ENCODE measurements at regions not wholly inside any gene's neighbourhood (a gene's known extent, or its start where the extent isn't known, plus 50 kb on each side); places are given as distances from the start of the nearest gene placed in this dataset.

- TF ChIP-seq CTCF (IDR thresholded peaks at IDR 0.05; ENCODE audit: insufficient read depth, low read depth, low read length, missing control alignments): no peak
- no peak overlapping the region for H3K4me3 ChIP-seq (ENCODE audit: low read length)
- no peak for DNase-seq (ENCODE audit: low read depth)
Measured at GRCh38 chr13:42715909-42716308, 65.5 kb upstream of the FAM216B start.

GRCh38 chr13:42717176-42717575, 64.2 kb upstream of the FAM216B start:
- no peak for TF ChIP-seq CTCF (IDR thresholded peaks at IDR 0.05; ENCODE audit: insufficient read depth, low read depth, low read length, missing control alignments)
- H3K4me3 ChIP-seq (ENCODE audit: low read length): no peak overlapping the region
- no peak for DNase-seq (ENCODE audit: low read depth)

GRCh38 chr13:42720113-42720857, 61.1 kb upstream of the FAM216B start:
- no peak overlapping the region for H3K4me3 ChIP-seq (ENCODE audit: low read length)
- no peak for TF ChIP-seq CTCF (IDR thresholded peaks at IDR 0.05; ENCODE audit: insufficient read depth, low read depth, low read length, missing control alignments)
- DNase-seq (ENCODE audit: low read depth): peak; percentile 98

GRCh38 chr13:42720858-42721219, 60.5 kb upstream of the FAM216B start:
- H3K4me3 ChIP-seq (ENCODE audit: low read length): no peak overlapping the region
- DNase-seq (ENCODE audit: low read depth): no peak
- no peak for TF ChIP-seq CTCF (IDR thresholded peaks at IDR 0.05; ENCODE audit: insufficient read depth, low read depth, low read length, missing control alignments)

GRCh38 chr13:42722883-42723539, 58.4 kb upstream of the FAM216B start:
- no peak for DNase-seq (ENCODE audit: low read depth)
- no peak for TF ChIP-seq CTCF (IDR thresholded peaks at IDR 0.05; ENCODE audit: insufficient read depth, low read depth, low read length, missing control alignments)
- H3K4me3 ChIP-seq (ENCODE audit: low read length): no peak overlapping the region

- TF ChIP-seq CTCF (IDR thresholded peaks at IDR 0.05; ENCODE audit: insufficient read depth, low read depth, low read length, missing control alignments): no peak
- DNase-seq (ENCODE audit: low read depth): peak; percentile 77
- no peak overlapping the region for H3K4me3 ChIP-seq (ENCODE audit: low read length)
Measured at GRCh38 chr13:42728507-42729180, 52.7 kb upstream of the FAM216B start.
